ENCODE measurements at regions not wholly inside any gene's neighbourhood (a gene's known extent, or its start where the extent isn't known, plus 50 kb on each side); places are given as distances from the start of the nearest gene placed in this dataset.

DNA sequence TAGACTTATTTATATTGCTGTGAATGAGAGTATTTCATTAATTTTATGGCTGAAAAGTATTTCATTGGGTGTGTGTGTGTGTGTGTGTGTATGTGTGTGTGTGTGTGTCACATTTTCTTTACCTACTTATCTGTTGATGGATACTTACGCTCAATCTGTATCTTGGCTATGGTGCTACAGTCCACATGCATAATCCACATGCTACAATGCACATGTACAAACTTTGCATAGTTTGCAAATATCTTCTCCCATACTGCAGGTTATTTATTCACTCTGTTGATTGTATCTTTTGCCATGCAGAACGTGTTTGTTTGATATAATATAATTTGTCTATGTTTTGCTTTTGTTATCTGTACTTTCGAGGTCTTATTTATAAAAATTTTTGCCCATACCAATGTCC lies 167.8 kb downstream of the RAB28 start:
- no peak for DNase-seq

DNA sequence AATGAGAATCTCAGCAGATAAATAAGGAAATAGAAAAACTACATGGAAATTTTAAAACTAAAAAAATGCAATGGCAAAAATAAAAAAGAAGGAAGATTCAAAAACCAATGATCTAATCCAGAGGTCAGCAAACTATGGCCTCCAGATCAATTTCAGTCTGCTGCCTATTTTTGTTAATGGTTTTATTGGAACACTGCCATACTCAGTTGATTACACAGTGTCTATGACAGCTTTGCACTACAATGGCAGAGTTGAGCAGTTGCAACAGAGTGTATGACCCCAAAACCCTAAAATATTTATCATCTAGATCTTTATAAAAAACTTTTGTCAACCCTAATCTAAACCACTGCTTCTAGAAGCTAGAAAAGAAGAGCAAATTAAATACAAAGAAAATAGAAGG lies 170.3 kb downstream of the RAB28 start:
- no peak for DNase-seq

DNA sequence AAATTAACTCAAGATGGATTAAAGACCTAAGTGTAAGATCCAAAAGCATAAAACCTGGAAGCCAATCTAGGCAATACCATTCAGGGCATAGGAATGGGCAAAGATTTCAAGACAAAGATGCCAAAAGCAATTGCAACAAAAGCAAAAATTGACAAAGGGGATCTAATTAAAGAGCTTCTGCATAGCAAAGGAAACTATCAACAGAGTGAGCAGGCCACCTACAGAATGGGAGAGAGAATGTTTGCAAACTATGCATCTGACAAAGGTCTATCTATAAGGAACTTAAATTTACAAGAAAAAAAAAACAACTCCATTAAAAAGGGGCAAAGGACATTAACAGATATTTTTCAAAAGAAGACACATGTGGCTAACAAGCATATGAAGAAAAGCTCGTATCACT lies 171.9 kb downstream of the RAB28 start:
- DNase-seq, result no peak

DNA sequence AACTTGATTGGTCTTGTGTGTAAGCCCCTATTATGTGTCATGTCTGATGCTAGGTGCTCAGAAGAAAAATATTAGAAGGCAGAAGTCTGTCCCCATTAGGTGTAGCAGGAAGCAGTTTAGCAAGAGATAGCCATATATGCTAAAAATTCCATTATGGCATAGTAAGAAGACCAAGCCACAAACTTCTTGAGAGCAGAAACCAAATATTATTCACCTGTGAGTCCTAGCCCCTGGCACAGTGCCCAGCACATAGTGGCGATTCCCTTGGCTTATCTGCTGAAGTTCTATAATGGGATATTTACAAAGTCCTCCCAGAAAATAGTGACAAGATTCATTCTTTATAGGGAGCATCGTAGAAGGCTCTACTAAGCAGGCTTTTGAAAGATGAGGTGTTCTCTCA lies 174.4 kb downstream of the RAB28 start:
- no peak for DNase-seq

DNA sequence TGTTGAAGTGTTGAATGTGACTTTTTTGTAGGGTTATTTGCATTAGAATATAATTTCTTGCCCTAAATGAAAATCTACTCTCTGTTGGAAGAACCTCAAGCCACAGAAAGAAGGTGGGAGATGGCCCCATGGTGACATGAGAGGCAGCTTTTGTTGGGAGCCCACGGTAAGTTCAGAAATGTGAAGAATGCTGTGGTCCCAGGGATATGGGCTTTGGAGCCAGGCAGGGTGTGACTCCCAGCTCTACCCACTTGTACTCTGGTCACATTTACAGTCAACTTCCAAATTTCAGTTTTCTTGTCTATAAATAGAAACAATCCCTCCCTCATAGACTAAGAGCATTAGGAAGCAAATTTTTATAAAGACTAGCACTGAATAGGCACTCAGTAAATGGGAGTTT lies 177.8 kb downstream of the RAB28 start:
- no peak for DNase-seq

DNA sequence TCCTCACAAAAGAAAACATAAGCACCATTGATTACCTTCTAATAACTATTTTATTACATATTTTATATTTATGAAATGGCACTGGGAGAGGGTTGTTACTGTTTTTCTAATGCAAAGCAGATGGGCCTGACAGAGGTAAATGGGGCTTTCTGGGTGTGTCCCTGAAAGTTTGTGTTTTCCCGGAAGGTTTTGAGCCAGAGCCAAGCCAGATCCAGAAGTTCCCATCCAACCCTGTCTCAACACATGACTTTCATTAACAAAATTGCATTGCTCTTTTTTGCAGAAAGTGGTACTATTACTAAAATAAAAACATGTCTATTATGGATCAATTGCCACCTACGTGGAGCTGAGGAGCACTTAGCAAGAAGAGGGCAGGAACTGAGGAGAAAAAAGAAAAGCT lies 181.3 kb downstream of the RAB28 start:
- DNase-seq, result no peak

DNA sequence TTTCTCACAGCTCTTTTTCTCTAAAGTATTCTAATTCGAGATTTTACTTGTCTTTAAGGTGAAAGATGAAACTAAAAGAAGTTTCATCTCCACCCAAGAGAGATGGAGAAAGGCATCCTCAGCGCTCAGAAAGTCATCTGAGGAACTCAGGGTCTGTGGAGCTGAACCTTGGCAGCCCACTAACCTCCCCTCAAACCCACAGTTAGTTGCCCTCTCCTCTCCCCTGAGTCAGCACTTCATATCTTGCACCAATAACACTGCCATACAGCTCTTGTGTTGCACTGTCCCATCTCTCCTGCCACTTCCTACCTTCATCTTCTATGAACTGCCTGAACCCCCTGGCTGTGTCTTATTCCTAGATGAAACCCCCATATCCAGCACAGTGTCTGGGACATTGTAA lies 184.8 kb downstream of the RAB28 start:
- DNase-seq, result no peak

DNA sequence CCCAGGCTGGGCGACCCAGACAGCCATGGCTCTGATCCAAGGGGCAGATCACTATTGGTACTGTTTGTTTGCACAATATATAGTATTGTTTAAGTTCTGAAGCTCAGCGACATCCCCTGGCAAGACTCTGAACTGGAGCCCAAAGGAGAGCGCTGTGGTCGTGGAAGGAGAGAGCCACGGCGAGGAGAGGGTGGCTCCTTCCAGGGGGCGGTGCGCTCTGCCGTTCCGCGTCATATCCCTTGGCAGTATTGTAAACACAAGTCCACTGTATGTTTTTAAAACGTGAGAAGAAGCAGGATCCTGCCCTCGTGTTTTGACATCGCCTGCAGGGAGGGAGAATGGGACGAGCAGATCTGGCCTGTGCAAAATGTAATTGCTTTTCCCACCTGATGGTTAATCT lies 185.5 kb downstream of the RAB28 start:
- DNase-seq, result no peak

DNA sequence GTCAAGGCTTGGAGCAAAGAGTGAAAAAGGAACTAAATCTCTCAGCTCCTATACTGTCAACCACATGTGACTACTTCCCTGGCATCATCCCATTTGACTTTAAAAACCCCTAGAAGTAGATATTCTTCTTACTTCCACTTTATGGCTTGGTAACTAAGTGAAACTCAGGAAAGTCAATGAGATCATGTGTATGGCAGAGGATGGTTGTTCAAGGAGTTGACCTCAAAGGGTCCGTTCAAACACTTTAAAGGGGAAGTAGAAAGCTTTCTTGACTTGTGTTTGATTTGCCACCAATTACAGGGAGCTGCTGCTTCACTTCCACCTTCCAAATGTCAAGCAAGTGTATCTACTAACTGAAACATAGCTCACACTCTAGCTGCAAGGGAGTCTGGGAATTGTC lies 187.2 kb downstream of the RAB28 start:
- DNase-seq, result no peak

DNA sequence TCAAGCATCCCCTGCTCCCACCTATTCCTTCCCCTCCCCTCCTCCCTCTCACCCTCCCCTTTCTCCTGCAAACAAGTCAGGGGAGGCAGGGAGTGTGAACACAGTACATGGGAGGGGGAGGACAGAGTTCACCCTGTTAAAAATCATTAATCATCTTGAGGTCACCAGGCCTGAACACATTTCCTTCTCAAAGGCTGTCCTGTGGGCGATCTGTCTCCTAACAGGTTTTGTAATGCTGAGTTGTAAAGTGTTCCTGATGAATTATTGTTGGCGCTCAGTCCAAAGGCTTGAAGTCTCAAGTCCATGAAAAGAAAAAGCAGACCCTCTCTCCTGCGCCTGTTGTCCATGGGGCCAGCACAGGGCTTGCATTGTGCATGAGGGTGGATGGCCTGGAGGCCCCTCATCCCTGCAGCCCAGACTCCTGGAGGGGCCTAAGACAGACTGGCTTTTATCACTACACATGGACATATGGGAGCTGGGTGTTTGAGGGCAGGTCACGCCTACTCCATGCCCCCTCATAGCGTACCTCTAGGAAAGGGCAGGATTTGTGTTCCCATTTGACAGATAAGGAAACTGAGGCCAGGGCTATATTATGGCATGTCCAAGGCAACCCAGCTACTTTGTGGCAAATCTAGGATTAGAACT lies 189.1 kb downstream of the RAB28 start:
- DNase-seq, result no peak

DNA sequence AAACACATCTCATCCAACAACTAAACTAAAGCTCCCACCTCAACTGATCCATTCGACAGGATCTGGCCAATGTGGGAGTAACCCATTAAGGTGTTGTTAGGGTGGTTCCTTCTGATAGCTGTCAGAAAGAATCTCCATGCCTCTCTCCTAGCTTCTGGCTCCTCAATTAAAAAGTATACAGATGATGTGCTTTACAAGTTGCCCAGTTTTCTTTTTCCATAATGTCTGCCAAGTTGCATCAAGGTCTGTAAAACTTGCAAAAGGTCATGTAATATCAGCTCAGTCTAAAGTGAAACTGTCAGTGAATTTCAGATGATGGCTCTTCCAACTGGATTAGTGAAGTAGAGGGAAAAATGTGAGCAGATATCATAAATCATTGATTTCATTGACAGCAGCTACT lies 191.8 kb downstream of the RAB28 start:
- DNase-seq, result no peak

DNA sequence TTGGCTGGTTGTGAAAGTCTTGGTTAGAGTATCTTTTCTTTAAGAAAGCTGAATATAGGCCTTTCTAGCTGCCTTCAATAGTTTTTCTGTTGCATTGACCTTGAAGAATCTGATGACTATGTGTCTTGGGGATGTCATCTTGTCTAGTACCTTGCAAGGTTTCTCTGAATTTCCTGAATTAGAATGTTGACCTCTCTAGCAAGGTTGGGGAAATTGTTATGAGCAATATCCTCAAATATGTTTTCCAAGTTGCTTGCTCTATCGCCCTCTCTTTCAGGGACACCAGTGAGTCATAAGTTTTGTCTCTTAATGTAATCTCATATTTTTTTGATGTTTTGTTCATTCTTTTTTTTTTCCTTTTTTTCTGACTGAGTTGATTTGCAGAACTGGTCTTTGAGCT lies 194.7 kb downstream of the RAB28 start:
- DNase-seq, result no peak

DNA sequence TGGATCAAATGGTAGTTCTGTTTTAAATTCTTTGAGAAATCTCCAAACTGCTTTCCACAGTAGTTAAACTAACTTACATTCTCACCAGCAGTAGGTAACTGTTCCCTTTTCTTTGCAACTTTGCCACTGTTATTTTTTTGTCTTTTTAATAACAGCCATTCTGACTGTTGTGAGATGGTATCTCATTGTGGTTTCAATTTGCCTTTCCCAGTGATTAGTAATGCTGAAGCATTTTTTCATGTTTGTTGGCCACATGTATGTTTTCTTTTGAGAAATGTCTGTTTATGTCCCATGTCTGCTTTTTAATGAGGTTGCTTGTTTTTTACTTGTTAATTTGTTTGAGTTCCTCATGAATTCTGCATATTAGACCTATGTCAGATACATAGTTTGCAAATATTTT lies 198.8 kb downstream of the RAB28 start:
- DNase-seq, result no peak

DNA sequence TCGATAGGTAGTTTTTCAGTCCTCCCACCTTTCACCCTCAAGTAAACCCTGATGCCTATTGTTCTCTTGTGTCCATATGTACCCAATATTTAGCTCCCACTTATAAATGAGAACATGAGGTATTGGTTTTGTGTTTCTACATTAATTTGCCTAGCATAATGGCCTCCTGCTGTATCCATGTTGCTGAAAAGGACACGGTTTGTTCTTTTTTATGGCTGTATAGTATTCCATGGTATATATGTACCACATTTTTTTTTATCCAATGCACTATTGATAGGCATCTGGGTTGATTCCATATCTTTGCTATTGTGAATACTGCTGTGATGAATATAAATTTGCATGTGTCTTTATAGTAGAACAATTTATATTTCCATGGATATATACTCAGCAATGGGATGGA lies 199.2 kb downstream of the RAB28 start:
- DNase-seq, result no peak

DNA sequence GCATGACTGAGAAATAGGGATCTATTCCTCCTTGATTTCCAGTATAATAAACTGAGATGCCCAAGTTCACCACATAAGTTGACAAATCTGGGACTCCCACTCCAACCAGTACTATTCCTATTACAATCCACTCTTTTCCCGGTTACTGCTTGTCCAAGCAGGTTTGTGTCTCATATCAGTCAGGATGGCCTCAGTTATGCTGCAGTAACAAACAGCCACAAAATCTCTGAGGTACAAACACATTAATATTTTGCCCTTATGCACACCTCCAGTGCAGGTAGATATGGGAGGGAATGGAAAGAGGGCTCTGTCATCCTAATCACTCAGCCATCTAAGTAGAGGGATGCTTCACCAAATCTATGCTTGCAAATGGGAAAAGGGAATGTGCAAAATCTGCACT lies 207.8 kb downstream of the RAB28 start:
- no peak for DNase-seq

DNA sequence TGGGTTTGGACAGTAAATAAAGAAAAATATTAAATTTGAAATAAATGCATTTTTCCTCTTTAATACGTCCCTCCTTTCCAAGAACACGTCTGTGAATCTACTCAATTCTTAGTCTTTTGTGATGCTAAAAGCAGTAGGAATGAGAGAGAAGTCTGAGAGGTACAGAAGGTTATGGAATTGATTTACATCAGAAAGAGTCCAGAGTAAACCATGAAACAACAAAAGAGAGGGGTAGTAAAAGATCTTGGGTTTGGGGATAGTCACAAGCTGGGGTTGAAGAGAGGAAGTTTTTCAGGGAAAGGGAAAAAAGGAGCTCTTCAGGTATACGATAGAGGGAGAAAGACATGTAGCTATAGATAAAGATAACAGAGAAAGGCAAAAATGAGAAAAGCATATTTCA lies 215.4 kb downstream of the RAB28 start:
- no peak for DNase-seq

DNA sequence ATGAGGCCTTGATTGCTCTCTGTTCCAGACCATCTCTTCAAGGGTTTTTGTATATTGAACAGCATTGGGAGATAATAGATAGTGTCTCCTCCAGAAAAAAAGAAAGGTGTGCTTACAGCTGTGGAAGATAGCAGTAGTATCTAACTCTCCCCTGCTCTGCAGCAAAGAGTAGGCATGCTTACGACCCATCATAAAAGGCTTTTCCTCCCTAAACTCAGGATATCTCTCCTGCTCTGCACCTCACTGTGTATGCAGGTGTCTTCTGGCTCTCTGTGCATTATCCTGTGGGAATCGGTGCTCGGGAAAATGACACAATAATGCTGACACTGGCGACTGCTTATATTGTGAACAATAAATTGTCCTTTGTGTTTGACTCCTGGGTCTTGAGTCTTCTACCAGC lies 216.0 kb downstream of the RAB28 start:
- no peak for DNase-seq

DNA sequence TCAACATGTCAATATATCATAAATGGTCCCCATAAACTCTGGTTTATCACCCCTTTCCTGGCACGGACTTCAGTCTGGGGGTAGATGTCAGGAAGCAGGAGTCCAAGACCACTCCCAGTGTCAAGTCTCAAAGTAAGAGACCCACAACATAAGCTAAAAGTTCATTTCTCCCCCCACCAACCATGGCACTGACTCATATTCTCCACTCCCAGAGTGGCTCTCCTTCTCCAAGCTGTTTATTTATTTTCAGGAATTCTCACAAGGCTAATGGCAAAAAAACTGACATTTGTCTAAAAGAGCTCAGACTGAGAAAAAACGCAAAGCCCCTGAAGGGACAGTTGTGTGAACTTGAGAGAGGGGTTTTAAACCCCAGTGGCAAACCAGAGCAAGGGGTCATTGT lies 217.0 kb downstream of the RAB28 start:
- no peak for DNase-seq

DNA sequence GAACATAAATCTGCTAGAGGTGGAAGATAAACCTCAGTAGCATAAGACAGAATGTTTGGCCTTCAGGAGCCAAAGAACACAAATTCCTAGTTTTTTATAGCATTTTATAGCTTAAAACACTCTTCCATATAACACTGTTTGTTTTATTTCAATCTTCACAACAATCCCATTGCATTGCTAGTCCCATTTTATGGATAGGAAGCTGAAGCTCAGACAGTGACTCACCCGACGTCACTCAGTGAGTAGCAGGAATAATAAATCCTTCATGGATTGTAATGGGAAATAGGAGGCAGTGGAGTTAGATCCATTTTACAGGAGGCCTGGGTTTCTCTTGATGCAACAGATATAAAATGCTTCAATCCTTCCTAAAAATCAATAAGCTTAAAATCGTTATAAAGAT lies 217.5 kb downstream of the RAB28 start:
- DNase-seq, result no peak

DNA sequence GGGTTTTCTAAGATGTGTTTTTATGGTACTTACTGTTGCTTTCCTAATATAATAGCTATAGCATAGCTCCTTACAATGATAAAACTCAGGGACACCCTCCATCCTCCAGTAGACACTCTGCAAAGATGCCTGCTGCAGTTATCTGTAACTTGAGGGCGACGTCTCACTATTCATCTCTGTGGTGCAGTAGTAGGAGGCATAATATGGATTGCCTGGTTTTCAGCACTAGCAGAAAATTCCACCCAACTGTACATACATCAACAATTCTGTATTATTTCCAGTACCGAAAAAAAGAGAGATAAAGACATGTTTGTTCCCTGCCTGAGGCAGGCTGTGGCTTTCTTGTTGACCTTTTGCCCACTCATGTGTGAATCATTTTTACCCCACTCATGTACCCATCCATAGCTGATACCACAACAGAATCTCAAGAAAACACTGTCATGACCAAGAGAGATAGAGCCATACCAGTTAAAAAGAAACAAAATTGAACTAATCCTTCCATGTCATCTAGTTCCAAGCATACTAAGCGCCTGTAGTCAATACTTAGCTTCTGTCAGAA lies 220.1 kb downstream of the RAB28 start:
- no peak for DNase-seq

DNA sequence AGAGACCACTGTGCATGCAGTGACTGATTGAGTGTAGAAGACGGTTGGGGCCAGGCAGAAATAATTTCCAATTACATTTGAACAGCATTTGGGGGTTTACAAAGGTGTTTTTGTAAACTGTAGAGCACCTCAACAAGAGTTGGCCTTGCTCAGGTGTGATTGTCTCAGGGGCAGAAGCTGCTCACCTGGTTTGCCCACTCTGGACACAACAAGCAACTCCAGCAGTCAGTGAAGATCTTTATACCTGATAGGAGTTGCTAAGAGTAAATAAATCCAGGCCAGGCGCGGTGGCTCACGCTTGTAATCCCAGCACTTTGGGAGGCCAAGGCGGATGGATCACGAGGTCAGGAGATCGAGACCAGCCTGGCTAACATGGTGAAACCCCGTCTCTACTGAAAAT lies 221.3 kb downstream of the RAB28 start:
- no peak for DNase-seq

DNA sequence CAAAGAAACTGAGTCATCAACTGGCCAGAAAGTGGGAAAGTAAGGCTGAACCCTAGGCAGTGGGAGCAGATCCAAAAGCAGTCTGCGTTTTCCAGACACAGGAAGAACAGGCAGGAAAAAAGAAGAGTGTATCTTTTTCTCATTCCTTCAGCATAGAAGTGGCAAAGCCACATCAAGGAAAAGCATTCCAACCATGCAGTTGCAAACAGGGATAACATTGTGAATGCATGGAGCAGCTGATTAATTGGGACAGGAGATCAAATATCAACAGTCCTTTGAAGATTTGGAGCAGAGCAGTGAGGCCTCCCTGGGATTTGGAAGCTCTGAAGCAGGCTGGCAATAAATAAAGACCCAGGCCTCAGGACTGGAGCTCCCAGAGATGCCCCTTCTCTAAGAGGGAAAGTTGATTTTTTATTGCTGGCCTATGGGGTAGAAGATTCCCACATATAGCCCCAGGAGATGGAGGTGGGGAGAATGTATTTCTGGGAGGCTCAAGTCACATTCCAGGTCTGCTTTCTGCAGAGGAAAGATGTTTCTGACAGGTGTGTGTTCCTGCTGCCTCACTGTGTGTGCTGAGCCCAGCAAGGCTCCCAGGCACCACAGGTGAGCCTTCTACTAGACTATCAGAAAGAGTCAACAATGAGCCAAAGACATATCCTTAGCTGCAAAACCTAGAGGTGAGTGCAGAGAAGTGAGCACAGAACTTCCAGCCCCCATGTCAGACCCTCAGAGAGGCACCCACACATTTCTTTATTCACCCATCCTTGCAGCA lies 222.5 kb downstream of the RAB28 start:
- DNase-seq, result no peak

DNA sequence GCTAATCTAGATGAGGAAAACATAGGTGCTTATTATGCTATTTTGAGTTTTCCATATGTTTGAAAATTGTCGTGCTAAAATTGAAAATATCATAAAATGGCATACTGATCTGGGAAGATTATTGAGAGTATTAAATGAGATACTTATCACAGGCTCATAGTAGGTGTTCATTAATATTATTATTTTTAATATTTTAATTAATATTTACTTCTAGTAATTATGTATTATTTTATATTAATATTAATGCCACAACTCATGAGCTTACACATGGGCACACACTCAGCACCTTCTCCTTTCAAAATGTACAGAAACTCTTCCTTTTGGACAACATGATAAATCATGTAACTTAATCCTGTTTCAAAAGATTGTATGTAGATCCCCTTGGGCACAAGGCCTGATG lies 223.6 kb downstream of the RAB28 start:
- no peak for DNase-seq

DNA sequence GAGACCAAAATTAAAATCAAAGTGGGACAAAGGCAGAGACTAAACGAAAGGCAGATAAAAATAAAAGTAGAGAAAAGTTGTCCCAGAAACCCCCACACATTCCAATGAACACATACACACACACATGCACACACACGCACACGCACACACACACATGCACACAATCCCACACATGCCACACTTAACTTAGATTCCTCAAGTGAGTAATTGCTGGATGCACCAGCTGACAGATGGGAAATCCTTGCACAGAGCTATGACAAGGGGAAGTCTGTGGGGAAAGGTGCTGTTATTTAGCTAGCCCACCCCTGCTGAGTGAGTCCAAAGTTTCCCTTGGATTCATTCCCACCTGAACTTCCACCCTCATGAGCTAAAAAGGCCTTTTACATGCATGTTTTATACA lies 233.9 kb downstream of the RAB28 start:
- no peak for DNase-seq
